ENCODE measurements at regions not wholly inside any gene's neighbourhood (a gene's known extent, or its start where the extent isn't known, plus 50 kb on each side); places are given as distances from the start of the nearest gene placed in this dataset.

DNA sequence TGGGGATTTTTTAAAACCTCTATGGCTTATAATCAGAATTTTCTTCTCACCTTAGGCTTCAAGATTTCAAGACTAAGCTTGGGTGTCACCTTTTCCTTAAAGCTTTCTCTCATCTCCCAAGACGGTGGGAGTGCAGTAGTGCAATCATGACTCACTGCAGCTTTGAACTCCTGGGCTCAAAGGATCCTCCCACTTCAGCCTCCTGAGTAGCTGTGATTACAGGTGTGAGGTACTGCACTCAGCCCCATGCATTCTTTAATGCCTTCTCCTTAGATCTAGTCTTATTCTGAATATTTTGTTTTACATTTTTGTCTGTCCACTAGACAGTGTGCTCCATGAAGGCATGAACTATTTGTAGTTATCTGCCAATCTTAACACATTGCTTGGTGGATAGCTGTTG, 55.7 kb upstream of the FAT3 start:
- H3K4me3 ChIP-seq (ENCODE audit: low read length) = no peak overlapping the region
- ATAC-seq = no peak
- H3F3A ChIP-seq (ENCODE audit: low read length, unreplicated experiment) = no peaks in the 10 kb centered on the region
- no peaks in the 10 kb centered on the region for H3K79me2 ChIP-seq (ENCODE audit: low read length)
- no peak for DNase-seq
- intact Hi-C loops (cut with micrococcal nuclease) = no loop called here
- no peak overlapping the region for H3K27ac ChIP-seq (ENCODE audit: low read length)
- H3K27me3 ChIP-seq (ENCODE audit: low read length) = no peaks in the 10 kb centered on the region
- no peak overlapping the region for H3K4me2 ChIP-seq (ENCODE audit: low read length)
- no peak overlapping the region for H3K9ac ChIP-seq (ENCODE audit: low read length)
- ChIA-PET POLR2A (ENCODE audit: unreplicated experiment) (no interaction called here), CTCF (no interaction called here)
- no peaks in the 10 kb centered on the region for H3K9me2 ChIP-seq (replicated peaks; ENCODE audit: low read length)
- no peak overlapping the region for H2AFZ ChIP-seq (ENCODE audit: low read length)
- no peaks in the 10 kb centered on the region for H3K36me3 ChIP-seq (ENCODE audit: low read depth, low read length)
- TF ChIP-seq, protein P1, sequence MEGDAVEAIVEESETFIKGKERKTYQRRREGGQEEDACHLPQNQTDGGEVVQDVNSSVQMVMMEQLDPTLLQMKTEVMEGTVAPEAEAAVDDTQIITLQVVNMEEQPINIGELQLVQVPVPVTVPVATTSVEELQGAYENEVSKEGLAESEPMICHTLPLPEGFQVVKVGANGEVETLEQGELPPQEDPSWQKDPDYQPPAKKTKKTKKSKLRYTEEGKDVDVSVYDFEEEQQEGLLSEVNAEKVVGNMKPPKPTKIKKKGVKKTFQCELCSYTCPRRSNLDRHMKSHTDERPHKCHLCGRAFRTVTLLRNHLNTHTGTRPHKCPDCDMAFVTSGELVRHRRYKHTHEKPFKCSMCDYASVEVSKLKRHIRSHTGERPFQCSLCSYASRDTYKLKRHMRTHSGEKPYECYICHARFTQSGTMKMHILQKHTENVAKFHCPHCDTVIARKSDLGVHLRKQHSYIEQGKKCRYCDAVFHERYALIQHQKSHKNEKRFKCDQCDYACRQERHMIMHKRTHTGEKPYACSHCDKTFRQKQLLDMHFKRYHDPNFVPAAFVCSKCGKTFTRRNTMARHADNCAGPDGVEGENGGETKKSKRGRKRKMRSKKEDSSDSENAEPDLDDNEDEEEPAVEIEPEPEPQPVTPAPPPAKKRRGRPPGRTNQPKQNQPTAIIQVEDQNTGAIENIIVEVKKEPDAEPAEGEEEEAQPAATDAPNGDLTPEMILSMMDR (conservative IDR thresholded peaks at IDR 0.05; ENCODE audit: low read depth, low read length) = no peak
- TF ChIP-seq EZH2phosphoT487 (IDR thresholded peaks at IDR 0.05; ENCODE audit: borderline replicate concordance, low read length) (no peak), EZH2 (IDR thresholded peaks at IDR 0.05; ENCODE audit: low read length, unreplicated experiment) (no peak)
- H4K20me1 ChIP-seq (ENCODE audit: low read length) = no peaks in the 10 kb centered on the region
- H3K4me1 ChIP-seq (ENCODE audit: insufficient read depth, low read length) = no peaks in the 10 kb centered on the region
- BruUV-seq (replicated peaks) = no TSS peak
- H3K9me3 ChIP-seq (ENCODE audit: low read length) = peaks cover 5% of the 10 kb centered on the region; the same call in 1 of the 2 replicates

DNA sequence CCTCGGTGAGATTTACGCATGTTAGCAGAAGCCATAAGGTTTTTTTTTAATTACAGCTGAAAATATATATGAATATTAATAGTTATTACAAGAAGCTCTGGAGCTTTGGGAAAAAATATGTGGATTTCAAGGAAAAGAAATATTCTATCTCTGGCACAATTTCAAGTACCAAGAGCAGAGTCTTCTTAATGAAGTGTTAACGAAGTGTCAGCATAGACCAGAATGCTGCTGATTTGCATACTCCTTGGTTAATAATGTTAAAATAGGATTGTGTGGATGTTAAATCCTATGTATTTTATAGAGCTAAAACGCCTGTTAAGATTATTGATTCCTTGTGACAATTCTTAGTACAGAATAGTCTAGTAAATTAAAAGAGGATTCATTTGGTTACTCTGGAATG, 57.0 kb upstream of the FAT3 start:
- H3K4me2 ChIP-seq (ENCODE audit: low read length) = no peak overlapping the region
- intact Hi-C loops (cut with micrococcal nuclease) = no loop called here
- no peak for ATAC-seq
- DNase-seq = no peak
- TF ChIP-seq EZH2 (IDR thresholded peaks at IDR 0.05; ENCODE audit: low read length, unreplicated experiment) = no peak
- TF ChIP-seq EZH2phosphoT487 (IDR thresholded peaks at IDR 0.05; ENCODE audit: borderline replicate concordance, low read length) = no peak
- TF ChIP-seq, protein P1 (conservative IDR thresholded peaks at IDR 0.05; ENCODE audit: low read depth, low read length) = no peak
- H3K9ac ChIP-seq (ENCODE audit: low read length) = no peak overlapping the region
- H3K27ac ChIP-seq (ENCODE audit: low read length) = no peak overlapping the region
- ChIA-PET POLR2A (ENCODE audit: unreplicated experiment) (no interaction called here), CTCF (no interaction called here)
- no peaks in the 10 kb centered on the region for H3K9me2 ChIP-seq (replicated peaks; ENCODE audit: low read length)
- no peaks in the 10 kb centered on the region for H3F3A ChIP-seq (ENCODE audit: low read length, unreplicated experiment)
- H3K4me1 ChIP-seq (ENCODE audit: insufficient read depth, low read length) = no peaks in the 10 kb centered on the region
- no peak overlapping the region for H3K4me3 ChIP-seq (ENCODE audit: low read length)
- BruUV-seq (replicated peaks) = no TSS peak
- H3K79me2 ChIP-seq (ENCODE audit: low read length) = no peaks in the 10 kb centered on the region
- H3K36me3 ChIP-seq (ENCODE audit: low read depth, low read length) = no peaks in the 10 kb centered on the region
- H4K20me1 ChIP-seq (ENCODE audit: low read length) = no peaks in the 10 kb centered on the region
- H3K27me3 ChIP-seq (ENCODE audit: low read length) = no peaks in the 10 kb centered on the region
- no peak overlapping the region for H2AFZ ChIP-seq (ENCODE audit: low read length)
- H3K9me3 ChIP-seq (ENCODE audit: low read length) = peaks cover 5% of the 10 kb centered on the region; the same call in 1 of the 2 replicates

DNA sequence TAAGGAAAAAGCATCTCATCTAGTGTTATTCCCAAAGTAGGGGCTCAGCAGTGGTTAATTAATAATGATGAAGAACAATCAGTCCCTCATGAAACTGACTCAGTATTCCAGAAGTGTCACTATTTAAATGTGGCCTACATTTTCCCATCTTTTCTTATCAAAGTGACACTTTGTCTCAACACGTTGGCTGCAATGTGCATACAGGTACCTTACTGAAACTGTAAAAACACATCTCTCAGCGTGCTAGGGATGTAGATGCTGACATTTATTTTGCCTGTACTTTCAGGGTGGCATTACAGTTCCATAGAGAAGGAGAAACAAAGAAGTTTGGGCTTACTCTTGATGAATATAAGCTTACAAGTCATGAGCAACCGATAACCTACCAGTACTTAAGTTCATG, 58.3 kb upstream of the FAT3 start:
- ATAC-seq (no peak), DNase-seq (no peak)
- no TSS peak for BruUV-seq (replicated peaks)
- intact Hi-C loops (cut with micrococcal nuclease) = no loop called here
- Histone ChIP-seq H3K9me3 (ENCODE audit: low read length) (peaks cover 5% of the 10 kb centered on the region; the same call in 1 of the 2 replicates), H3K4me1 (ENCODE audit: insufficient read depth, low read length) (no peaks in the 10 kb centered on the region), H2AFZ (ENCODE audit: low read length) (no peak overlapping the region), H3K4me3 (ENCODE audit: low read length) (no peak overlapping the region), H3K9ac (ENCODE audit: low read length) (no peak overlapping the region), H3K79me2 (ENCODE audit: low read length) (no peaks in the 10 kb centered on the region), H3K27ac (ENCODE audit: low read length) (no peak overlapping the region), H3K36me3 (ENCODE audit: low read depth, low read length) (no peaks in the 10 kb centered on the region), H3K27me3 (ENCODE audit: low read length) (no peaks in the 10 kb centered on the region), H4K20me1 (ENCODE audit: low read length) (no peaks in the 10 kb centered on the region), H3F3A (ENCODE audit: low read length, unreplicated experiment) (no peaks in the 10 kb centered on the region), H3K9me2 (replicated peaks; ENCODE audit: low read length) (no peaks in the 10 kb centered on the region), H3K4me2 (ENCODE audit: low read length) (no peak overlapping the region)
- ChIA-PET CTCF (no interaction called here), POLR2A (ENCODE audit: unreplicated experiment) (no interaction called here)
- no peak for TF ChIP-seq EZH2phosphoT487 (IDR thresholded peaks at IDR 0.05; ENCODE audit: borderline replicate concordance, low read length)
- TF ChIP-seq EZH2 (IDR thresholded peaks at IDR 0.05; ENCODE audit: low read length, unreplicated experiment) = no peak
- TF ChIP-seq, protein P1 (conservative IDR thresholded peaks at IDR 0.05; ENCODE audit: low read depth, low read length) = no peak
